Esophagus squamous epithelium (tissue), 5 donors: ENCODE measurements at regions not wholly inside any gene's neighbourhood (a gene's known extent, or its start where the extent isn't known, plus 50 kb on each side); places are given as distances from the start of the nearest gene placed in this dataset.

ENCODE experiments used
- DNase-seq: peaks from one replicate; lab custom pipeline; 2025; lab: John Stamatoyannopoulos, UW
- H3K27ac ChIP-seq, 4 donors: fragments of 200-600 bp; sonication (generic); one replicate each; pipeline ENCODE4 v1.5.1; 2016 to 2019; ENCODE audit warnings: mild to moderate bottlenecking in 1 of 4
- H3K27me3 ChIP-seq, 4 donors: fragments of 200-600 bp; sonication (generic); 1 replicate in 3 of 4; 2 replicates in 1 of 4; pipeline versions ENCODE4 v1.5.1 to v1.6.0; 2017 to 2021; ENCODE audit warnings: antibody characterized with exemption in 1 of 4
- H3K36me3 ChIP-seq, 3 donors: fragments of 200-600 bp; sonication (generic); one replicate each; pipeline ENCODE4 v1.5.1; 2016 to 2019
- H3K4me1 ChIP-seq, 3 donors: fragments of 200-600 bp; sonication (generic); one replicate each; pipeline ENCODE4 v1.5.1; 2017 to 2019
- H3K4me3 ChIP-seq, 4 donors: fragments of 200-600 bp; sonication (generic); 1 replicate in 3 of 4; 2 replicates in 1 of 4; pipeline ENCODE4 v1.5.1; 2016 to 2019; ENCODE audit warnings: mild to moderate bottlenecking in 2 of 4, moderate library complexity in 1 of 4
- H3K9me3 ChIP-seq, 3 donors: fragments of 200-600 bp; sonication (generic); one replicate each; pipeline ENCODE4 v1.5.1; 2016 to 2019
- POLR2A ChIP-seq, 4 donors: fragments of 450-650 bp; IDR thresholded peaks; one replicate each; pipeline ENCODE4 v1.6.1; 2017; ENCODE audit warnings: antibody characterized with exemption in 4 of 4, mild to moderate bottlenecking in 4 of 4, moderate library complexity in 3 of 4
- WGBS, 2 donors: methylation state at CpG; one replicate each; pipeline ENCODE4 v1.1.5; 2018; 5-methylcytosine and 5-hydroxymethylcytosine counted together
- intact Hi-C: fragments of 100-400 bp; cut with DNase I; formaldehyde crosslinking; loops from one replicate; pipeline ENCODE4 v1.15.0; 2022
- TF ChIP-seq, protein P1 (sequence below), 6 experiments: fragments of 450-650 bp in 4 of 6; fragments of 200-600 bp in 2 of 6; sonication (generic) in 2 of 6; IDR thresholded peaks; one replicate each; pipeline ENCODE4 v1.5.1; 2016 to 2019; ENCODE audit warnings: antibody characterized with exemption in 6 of 6, mild to moderate bottlenecking in 4 of 6, moderate library complexity in 4 of 6
- donor health status: DM: yes; HTN: yes; CAD: no.

DNA sequence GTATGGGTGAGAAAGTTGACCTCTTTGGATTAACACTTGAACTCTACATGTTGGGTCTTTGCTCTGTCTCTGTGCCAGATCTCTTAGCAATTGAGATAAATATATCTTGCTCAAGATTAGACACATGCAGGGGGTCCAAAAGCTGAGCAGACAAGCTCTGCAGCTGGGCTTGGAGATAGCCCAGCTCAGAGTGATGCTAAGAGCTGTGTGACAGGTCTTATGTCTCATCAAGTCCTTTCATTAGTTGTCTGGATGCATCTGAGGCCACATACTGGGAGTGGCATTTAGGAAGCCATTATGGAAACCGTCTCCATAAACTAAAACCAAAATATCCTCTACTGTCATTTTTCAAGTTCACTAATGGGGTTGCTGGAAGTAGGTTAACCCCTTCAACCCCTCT, 289.4 kb upstream of the DUSP10 start:
- no peaks in the 10 kb centered on the region for H3K9me3 ChIP-seq
- H3K27me3 ChIP-seq: no peaks in the 10 kb centered on the region
- H3K4me3 ChIP-seq: no peak overlapping the region
- no peak for DNase-seq
- intact Hi-C loops: no loop called here
- H3K27ac ChIP-seq: no peak overlapping the region
- WGBS, 2 donors: 27 to 67% methylated on average over 1 of the region's 1 CpG
- H3K4me1 ChIP-seq: no peaks in the 10 kb centered on the region
- TF ChIP-seq, protein P1, sequence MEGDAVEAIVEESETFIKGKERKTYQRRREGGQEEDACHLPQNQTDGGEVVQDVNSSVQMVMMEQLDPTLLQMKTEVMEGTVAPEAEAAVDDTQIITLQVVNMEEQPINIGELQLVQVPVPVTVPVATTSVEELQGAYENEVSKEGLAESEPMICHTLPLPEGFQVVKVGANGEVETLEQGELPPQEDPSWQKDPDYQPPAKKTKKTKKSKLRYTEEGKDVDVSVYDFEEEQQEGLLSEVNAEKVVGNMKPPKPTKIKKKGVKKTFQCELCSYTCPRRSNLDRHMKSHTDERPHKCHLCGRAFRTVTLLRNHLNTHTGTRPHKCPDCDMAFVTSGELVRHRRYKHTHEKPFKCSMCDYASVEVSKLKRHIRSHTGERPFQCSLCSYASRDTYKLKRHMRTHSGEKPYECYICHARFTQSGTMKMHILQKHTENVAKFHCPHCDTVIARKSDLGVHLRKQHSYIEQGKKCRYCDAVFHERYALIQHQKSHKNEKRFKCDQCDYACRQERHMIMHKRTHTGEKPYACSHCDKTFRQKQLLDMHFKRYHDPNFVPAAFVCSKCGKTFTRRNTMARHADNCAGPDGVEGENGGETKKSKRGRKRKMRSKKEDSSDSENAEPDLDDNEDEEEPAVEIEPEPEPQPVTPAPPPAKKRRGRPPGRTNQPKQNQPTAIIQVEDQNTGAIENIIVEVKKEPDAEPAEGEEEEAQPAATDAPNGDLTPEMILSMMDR (IDR thresholded peaks at IDR 0.05): no peak
- no peak for TF ChIP-seq POLR2A (IDR thresholded peaks at IDR 0.05)
- no peaks in the 10 kb centered on the region for H3K36me3 ChIP-seq

DNA sequence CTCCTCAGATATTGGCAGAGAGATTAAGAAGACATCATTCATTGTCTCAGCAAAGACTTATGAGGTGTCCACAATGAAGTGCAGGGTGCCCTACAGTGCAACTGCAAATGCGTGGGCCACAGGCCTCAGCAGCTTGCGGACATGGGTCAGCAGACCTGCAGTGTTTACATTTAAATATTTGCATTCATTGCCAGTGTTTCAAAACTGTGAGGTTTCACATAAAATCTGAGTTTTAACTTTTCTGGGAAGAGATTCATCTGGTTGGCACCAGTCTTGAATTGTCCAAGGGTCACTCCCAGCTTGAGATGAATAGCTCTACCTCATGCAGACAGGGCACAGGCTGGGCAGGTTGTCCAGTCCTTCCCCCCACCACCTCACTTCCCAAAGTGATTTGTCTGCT, 286.8 kb upstream of the DUSP10 start:
- DNase-seq: no peak
- Histone ChIP-seq H3K4me1 (no peaks in the 10 kb centered on the region), H3K27ac (no peak overlapping the region), H3K9me3 (no peaks in the 10 kb centered on the region), H3K36me3 (no peaks in the 10 kb centered on the region), H3K4me3 (no peak overlapping the region), H3K27me3 (no peaks in the 10 kb centered on the region)
- TF ChIP-seq, protein P1 (IDR thresholded peaks at IDR 0.05): no peak
- TF ChIP-seq POLR2A (IDR thresholded peaks at IDR 0.05): no peak
- WGBS, 2 donors: 68 to 90% methylated on average over 2 of the region's 2 CpGs
- intact Hi-C loops: no loop called here

DNA sequence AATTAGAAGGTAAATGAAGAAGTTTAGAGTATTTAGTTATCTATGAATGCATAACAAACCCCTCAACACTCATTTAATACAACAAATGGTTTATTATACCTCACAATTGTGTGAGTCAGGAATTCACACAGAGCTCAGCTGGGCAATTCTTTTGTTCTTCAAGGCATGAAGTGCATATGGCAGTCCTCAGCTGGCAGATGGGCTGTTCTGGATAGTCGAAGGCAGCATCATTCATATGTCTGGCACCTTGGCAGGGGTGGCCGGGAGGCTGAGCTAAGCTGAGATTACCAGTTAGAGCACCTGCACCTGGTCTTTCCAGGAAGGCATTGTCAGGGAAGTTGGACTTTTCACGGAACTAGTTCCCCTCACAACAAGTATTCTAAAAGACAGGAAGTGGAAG, 286.2 kb upstream of the DUSP10 start:
- Histone ChIP-seq H3K9me3 (no peaks in the 10 kb centered on the region), H3K4me1 (no peaks in the 10 kb centered on the region), H3K4me3 (no peak overlapping the region), H3K36me3 (no peaks in the 10 kb centered on the region), H3K27me3 (no peaks in the 10 kb centered on the region), H3K27ac (no peak overlapping the region)
- 59% methylated on average over 3 of the region's 3 CpGs for WGBS, 2 donors
- intact Hi-C loops: no loop called here
- no peak for TF ChIP-seq POLR2A (IDR thresholded peaks at IDR 0.05)
- TF ChIP-seq, protein P1 (IDR thresholded peaks at IDR 0.05): no peak
- DNase-seq: no peak

DNA sequence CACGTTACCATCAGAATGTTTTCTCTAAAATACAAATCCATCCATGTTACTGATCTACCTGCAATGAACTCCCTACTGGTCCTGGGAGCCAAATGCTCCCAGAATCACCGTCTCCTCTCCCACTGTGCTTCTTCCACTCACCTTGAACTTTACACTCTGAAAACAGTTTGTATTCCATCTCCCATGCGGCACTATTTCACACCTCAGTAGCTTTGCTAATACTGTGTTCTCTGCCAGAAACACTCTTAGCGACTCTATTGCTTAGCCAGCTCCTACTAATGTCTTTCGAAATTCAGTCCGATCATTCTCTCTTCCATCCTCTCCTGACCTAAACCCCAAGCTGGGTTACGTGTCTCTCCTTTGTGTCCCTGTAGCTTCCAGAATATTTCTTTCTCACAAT, 284.4 kb upstream of the DUSP10 start:
- H3K4me3 ChIP-seq: no peak overlapping the region
- TF ChIP-seq POLR2A (IDR thresholded peaks at IDR 0.05): no peak
- TF ChIP-seq, protein P1 (IDR thresholded peaks at IDR 0.05): no peak
- no peaks in the 10 kb centered on the region for H3K36me3 ChIP-seq
- H3K9me3 ChIP-seq: no peaks in the 10 kb centered on the region
- intact Hi-C loops: no loop called here
- no peaks in the 10 kb centered on the region for H3K27me3 ChIP-seq
- no peak for DNase-seq
- 89 to 92% methylated on average over 7 of the region's 7 CpGs for WGBS, 2 donors
- no peak overlapping the region for H3K27ac ChIP-seq
- no peaks in the 10 kb centered on the region for H3K4me1 ChIP-seq

DNA sequence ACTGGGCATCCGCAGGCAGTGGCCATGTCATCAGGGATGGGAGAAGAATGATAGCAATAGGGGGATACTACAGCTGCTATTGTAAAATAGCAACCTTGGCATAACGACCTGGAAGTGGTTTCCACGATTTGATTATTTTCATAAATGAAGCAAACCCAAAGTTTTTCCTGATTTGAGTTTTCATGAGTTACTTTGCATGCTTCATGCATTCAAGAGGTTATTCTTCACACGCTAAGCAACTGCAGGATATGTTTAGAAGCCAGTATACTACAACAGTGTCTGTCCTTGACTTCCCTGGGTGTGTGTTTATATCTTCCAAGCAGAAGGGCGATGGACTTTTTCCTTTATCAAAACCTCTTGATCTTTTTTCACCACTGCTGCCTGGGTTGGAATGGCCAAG, 281.1 kb upstream of the DUSP10 start:
- DNase-seq: no peak
- H3K27ac ChIP-seq: no peak overlapping the region
- no peaks in the 10 kb centered on the region for H3K9me3 ChIP-seq
- TF ChIP-seq, protein P1 (IDR thresholded peaks at IDR 0.05): no peak
- TF ChIP-seq POLR2A (IDR thresholded peaks at IDR 0.05): no peak
- H3K4me3 ChIP-seq: no peak overlapping the region
- H3K36me3 ChIP-seq: no peaks in the 10 kb centered on the region
- no peaks in the 10 kb centered on the region for H3K4me1 ChIP-seq
- intact Hi-C loops: no loop called here
- H3K27me3 ChIP-seq: no peaks in the 10 kb centered on the region
- 85 to 86% methylated on average over 5 of the region's 5 CpGs for WGBS, 2 donors
